Glomerular endothelial cell (primary cell): ENCODE measurements at regions not wholly inside any gene's neighbourhood (a gene's known extent, or its start where the extent isn't known, plus 50 kb on each side); places are given as distances from the start of the nearest gene placed in this dataset.

ENCODE experiments used
- DNase-seq: peaks from one replicate; pipeline ENCODE4 v3.0.0-alpha.2; 2011; ENCODE audit warnings: low read depth, low spot score; ENCODE audit errors: extremely low read depth

DNA sequence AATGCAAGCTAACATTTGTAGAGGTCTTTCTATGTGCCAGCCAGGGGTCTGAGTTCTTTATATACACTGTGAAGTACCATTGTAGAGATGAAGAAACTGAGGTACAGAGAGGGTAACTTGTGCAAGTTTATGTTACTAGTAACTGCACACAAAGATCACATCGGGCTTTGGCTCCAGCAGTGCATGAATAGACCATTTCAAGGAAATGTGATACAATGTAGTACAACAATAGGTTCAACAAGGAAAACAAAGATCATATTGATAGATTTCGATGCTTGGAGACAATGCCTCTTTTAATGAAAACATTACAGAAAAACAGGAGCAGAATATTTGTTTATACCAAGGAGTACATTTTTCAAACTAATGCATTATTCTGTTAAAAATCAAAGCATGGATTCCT lies 115.3 kb downstream of the POLR2M start:
- no peak for DNase-seq

DNA sequence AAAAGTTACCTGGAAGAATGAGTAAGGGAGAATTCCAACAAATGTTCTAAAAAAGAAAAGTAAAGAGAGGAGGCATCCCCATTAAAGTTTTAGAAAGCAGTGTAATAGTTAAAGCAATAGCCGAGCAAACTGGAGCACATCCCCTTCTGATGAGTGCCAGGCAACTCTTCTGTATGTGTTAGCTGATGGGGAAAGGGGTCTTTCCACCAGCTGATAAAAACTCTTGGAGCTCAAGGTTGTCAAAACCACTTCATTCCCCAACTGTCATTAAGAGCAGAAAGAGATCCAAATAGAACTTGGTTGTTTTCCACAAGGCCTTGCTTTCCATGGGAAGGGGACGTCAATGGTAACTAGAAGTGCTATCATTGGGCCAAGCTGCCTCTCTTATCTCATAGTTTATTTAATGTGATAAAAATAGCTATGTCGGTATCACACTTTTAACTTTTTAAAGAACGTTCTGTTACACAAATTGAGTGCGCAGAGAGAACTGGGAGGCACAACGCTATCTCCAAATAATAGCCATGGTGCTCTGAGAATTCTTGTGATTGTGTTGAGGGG lies 116.9 kb downstream of the POLR2M start:
- no peak for DNase-seq

DNA sequence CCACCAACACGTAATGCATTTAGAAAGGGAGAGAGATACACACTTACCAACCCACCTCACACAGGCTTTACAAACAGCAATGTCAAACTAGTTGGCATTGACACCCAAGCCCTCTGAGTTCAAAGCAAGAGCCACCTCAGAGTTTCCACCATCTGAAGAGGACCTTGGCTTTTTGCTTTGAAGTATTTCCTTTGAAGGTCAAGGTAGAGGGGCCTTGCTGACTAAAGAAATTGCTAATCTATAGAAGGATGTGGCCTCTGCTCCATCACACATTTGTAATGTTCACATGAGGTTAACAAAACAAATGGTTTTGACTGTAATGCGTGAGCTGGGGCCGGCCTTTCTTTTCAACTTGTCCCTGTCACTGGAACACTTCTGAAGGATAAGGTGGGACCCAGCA lies 117.7 kb downstream of the POLR2M start:
- no peak for DNase-seq

DNA sequence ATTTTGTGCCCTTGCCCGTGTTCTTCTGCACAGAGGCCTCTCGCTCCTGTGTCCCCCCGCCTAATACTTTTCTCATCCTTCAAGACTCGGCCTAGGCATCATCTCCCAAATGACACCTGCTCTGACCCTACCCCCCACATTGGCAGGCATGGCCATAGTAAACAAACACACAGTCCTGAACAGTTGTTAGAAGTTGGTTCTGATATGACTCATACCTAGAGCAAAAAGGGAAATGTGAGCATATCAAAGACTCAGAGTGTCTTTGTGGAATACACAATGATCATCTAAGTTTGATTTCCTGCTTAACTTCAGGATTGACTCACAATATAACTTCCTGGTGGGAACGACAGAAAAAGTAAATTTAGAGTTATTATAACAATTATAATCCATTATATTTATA lies 120.5 kb downstream of the POLR2M start:
- peak; percentile 37 for DNase-seq

DNA sequence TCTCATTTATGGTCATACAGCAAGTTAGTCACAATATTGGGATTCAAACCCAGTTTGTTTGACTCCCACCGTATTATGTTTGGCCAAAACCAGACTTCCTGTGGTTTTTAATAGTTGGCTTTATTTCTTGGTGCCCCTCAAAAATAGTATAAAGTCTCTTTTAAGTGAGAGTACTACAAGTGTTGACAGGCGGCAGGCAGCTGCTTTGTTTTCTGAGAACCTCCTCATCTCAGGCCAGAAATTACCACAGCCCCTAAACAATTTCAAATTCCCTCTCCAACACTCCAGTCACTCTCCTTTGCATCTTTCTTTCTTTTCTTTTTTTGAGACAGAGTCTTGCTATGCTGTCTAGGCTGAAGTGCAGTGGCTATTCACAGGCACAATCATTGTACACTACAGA lies 121.5 kb downstream of the POLR2M start:
- no peak for DNase-seq

DNA sequence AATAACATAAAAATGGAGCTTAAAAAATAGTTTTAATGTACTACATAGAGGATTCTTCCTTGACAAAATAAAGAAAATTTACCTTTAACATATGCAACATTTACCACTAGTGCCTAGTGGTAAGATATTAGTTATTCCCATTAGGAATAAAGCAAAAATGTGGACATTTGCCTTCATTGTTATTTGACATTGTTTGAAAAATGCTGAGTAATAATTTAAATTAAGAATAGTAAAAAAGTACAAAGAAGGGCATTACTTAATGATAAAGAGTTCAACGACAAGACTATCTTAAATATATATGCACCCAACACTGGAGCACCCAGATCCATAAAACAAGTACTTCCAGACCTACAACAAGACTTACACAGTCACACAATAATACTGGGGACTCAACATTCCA lies 125.7 kb downstream of the POLR2M start:
- DNase-seq = no peak

DNA sequence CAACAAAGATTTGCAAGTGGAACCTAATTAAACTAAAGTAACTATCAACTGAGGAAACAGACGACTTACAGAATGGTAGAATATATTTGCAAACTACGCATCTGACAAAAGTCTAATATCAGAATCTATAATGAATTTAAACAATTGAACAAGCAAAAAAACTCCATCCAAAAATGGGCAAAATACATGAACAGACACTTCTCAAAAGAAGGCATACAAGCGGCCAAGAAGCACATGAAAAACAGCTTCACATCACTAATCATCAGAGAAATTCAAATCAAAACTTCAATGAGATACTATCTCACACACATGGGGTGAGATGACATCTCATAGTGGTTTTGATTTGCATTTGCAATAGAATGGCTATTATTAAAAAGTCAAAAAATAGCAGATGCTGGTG lies 128.6 kb downstream of the POLR2M start:
- no peak for DNase-seq

DNA sequence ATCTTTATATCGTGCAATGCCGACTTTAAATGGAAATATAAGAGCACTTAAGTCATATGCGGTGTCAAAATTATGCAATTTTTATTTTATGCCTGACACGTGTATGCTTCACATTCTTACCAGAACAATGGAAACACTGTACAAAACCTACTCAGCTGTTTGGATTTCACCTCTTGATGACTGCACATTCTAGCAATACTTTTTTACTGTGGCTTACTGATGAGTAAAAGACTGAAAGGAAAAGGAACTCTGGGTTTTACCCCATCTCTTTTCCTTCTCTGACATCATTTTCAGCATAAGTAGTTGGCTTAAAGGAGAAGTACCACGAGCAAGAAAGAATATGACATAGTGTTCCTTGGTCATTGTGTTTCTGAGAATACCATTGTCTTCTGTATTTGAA lies 142.8 kb downstream of the POLR2M start:
- no peak for DNase-seq

DNA sequence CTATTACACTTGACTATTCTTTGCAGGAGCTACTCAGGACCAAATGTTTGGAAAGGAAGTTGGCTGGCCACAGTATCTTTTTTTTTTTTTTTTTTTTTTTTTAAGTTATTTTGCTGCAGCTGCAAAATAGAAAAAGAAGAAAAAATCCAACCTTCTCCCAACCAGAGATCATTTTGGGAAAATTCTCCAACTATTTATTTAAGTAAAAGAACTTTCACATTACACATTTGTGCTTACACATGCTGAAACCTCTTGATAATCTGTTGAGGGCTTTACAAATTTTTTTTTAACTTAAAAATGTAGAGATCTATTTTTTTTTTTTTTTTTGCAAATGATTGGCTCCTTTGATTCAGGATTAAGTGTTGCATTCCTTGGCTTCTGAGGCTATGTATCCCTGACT lies 148.0 kb downstream of the POLR2M start:
- no peak for DNase-seq

DNA sequence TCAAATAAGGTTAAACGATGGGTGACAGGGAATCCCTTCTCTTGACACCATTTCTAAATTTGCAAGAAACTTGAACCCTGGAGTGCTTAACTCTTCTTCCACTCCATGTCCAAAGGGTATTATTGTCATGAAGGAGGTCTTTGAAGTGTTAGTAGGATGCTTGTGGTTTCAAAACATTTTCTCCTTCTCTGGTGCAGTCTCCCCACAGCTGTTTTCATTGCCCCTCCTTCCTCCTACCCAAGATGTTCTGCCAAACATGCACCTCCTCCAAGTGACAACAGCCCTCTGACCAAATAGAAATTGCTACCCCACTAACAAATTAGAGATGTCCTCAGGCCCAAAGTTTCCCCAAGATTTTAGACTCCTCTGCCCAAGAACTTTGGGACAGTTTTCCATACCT lies 151.4 kb downstream of the POLR2M start:
- no peak for DNase-seq

DNA sequence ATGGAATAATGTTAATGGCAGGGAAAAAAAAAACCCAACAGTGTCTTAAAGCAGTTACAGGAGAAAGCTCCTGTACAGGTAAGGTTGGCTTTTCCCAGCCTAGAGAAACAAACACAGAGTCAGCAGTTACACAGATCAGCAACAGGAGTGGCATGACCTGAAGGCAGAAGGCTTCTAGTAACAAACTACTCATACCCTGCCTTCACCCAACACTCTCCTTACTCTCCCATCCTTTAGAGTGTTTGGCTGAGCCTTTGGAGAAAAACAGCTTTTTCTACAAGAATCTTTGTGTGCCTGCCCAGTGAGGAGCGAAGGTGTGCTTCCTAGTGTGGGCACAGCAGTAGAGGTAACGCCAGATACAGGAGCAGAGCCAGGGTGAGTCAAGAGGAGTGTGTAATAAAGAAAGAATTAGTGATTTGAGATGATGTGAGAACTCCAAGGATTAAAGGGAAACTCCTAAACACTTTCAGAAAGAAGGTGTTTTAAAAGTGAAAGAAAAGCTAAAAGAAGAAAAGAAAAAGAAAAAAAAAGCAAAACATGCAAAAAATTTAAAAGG lies 152.7 kb downstream of the POLR2M start:
- no peak for DNase-seq

DNA sequence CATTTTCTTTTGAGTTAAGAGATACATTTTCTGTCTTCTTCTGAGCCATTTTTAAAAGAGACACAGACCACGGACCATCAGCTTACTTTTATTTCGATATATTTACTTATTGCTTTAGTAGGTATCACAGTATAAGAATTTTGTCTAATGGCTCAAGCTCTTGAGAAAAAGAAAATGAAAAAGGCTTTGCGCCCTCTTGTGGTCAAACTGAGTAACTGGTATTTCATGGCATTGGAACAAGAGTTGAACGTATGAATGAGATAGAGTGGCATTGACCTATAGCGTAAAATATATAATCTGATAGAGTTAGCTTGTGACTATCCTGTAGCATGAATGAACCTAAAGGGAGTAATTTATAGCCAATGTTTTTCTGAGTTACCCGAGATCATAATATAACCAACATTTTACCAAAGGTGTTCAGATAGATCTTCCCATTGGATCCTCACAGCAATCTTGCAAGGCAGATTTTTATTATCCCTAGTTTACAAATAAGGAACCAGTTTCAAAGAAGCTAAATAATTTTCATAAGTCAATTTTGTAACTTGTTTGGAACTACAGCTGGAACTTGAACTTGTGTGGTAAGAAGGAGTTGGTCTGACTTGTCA lies 154.6 kb downstream of the POLR2M start:
- peak; percentile 83 for DNase-seq

DNA sequence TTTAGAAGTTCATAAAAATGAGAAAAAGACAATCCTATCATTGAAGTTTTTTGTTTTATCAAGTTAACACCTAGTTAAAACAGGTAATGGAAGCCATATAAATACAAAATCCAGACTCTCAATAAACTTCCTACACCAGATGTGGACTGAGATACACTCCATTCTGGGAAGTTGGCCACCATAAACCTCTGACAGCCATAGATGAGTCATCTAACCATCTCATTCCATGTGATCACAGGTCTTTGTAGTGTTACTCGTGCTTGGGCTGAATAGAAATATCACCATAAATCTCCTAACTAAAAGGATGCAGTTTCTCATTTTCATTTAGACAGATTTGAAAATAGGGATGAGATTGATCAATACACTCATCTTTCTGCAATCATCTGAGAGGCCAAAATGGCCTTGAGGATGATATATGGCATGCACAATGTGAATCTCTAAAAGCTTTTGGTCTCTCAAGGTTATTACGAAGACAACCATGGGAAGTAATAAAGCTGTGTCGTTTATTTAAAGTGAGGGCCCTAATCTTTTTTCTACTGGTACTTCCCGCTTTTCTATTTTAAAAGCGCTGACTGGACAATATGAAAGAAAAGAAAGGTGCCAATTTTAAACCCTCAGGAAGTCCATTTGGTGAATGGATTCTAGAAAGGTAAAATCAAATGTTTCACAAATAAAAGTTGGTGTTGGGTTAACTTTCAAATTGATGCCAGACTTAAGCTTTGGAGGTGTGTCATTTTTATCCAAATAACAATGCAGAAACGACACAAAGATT lies 155.5 kb downstream of the POLR2M start:
- DNase-seq = no peak

DNA sequence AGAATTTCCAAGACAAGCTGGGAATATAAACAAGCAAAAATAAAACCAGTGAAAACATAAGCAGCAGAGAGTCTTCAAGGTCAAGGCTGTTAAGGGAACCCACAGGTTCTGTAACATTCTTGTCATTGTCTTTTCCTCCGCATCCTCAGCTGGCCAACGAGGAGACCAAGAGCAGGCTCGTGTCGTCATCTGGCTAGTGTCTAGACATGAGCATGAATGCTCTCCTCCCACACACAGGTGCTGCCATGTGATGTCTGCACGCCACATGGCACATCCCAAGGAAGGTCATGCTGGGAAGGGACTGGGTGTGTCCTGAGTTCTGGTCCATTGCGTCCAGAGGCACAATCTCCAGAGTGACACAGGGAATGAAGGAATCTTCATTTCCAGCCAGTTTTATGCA lies 156.2 kb downstream of the POLR2M start:
- no peak for DNase-seq

DNA sequence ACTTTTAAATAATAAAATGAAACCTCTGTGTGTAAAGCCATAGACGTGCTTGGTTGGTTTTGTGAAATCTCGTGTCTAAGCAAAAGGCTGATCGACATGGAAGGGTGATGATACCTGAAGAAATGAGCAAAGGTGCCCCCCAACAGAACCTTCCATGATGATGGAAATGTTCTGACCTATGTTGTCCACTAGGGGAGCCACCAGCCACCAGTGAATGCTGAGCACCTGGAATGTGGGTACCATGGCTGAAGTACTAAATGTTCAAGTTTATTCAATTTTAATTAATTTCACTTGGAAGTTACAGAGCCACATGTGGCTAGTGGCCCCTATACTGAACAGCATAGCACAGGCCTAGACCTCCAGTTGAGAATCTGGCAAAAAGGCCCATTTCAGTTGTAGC lies 158.8 kb downstream of the POLR2M start:
- no peak for DNase-seq

DNA sequence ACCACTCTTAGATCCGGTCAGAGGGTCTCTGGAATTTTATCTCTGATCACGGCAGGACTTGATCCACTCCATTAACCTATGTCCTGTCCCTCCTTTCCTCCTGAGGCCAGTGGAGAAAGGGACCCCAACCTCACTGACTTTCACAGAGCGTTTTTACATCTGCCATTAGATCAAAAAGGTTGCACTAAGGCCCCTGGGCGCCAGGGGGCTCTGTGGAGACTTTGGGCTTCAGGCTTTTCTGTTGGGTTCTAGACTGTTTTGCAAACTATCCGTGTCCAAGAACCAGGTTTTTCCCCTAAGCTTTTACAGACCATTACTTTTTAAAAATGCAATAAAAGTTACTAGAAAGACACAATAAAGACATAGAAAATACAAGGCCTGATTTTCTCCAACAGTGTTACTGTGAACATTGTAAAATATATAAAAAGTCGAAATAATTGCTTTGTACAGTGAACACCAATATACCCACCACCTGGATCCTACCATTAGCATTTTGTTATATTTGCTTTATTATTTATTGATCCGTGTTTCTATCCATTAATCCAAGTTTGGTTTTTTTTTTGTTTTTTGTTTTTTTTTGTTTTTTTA lies 159.7 kb downstream of the POLR2M start:
- DNase-seq = no peak

DNA sequence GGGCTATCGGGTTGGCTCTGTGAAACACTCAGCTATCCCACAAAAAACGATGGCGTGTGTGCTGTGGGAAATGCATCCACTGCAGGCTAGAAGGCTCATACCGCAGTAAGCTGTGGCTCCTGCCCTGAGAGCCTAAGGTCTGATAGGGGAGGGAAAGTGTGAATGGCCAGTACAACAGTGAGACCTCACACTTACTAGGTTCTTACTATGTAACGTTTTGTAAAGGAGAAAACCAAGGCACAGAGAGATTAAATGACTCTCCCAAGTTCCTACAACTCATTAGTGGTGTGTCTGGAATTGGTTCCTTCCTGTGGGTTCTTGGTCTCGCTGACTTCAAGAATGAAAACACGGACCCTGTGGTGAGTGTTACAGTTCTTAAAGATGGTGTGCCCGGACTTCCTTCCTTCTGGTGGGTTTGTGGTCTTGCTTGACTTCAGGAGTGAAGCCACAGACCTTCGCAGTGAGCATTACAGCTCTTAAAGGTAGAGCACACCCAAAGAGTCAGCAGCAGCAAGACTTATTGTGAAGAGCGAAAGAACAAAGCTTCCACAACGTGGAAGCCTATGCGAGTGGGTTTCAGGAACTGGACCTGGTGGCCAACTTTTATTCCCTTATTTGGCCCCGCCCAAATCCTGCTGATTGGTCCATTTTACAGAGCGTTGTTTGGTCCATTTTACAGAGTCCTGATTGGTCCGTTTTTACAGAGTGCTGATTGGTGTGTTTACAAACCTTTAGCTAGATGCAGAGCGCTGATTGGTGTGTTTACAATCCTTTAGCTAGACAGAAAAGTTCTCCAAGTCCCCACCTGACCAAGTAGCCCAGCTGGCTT lies 161.7 kb downstream of the POLR2M start:
- no peak for DNase-seq

DNA sequence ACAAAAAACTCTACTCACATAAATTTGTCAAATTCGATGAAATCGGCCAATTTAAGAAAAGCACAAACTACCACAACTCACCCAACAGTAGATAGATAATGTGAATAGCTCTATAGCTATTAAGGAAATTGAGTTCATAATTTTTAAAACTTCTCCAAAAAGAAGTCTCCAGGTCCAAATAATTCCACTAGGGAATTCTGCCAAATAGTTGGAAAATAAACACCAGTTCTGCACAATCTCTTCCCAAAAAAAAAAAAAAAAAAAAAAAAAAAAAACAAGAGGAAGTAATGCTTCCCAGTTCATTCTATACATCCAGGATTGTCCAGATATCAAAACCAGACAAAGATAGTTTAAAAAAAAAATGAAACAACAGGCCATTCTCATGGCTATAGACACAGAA lies 164.2 kb downstream of the POLR2M start:
- DNase-seq = no peak

DNA sequence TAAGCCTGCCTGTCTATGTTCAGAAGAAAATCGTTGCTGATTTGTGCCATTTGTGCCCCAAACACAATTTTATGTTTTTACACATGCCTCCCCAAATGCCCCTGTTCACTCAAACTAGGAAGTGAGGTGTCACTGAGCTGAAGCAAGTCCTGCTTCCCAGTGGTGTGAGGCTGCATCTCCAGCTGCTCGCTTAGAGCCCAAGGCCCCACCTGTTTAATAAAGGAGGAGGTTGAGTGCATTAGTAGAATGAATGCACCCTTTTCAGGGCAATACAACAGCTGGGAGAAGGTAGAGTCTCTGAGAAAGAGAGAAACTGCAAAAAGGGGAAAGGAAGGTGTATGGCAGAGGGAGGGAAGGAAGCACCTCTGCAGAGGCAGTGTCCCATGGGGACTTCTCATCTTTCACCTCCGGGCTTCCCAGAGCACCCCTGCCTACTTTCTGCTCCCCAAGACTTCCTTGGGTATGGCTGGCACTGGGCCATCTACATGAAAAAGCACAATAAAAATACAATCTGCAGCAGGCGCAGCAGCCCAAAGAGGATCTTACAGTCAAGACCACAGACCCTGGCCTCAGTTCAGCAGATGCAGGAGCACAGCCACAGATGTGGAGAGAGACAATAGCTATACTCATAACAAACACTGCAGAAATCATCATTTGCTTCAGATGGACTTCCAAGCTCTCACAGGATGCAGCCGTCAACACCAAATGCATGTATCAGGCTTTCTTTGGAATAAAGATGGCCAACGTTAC lies 165.9 kb downstream of the POLR2M start:
- DNase-seq = no peak

DNA sequence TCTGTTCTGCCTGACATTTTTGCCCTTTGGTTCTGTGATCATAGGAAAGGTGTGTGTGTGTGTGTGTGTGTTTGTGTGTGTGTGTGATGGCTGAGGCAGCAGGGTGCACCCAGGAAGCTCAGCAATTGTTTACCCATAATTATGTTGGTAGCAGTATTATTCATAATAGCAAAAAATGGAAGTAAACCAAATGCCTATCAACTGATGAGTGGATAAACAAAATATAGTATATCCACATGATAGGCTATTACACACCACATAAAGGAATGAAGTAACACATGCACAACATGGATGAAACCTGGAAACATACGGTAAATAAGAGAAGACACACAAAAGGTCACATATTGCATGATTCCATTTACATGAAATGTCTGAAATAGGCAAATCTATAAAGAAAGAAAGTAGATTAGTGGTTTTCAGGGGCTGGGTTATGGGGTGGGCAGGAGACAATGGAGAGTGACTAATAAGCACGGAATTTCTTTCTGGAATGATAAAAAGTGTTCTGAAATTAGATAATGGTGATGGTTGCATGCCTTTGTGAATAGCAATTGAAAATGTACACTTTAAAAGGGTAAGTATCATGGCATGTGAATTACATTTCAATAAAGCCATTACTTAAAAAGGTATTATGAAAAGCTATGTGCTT lies 167.2 kb downstream of the POLR2M start:
- DNase-seq = no peak
